Fibroblast of gingiva (primary cell): ENCODE measurements at regions not wholly inside any gene's neighbourhood (a gene's known extent, or its start where the extent isn't known, plus 50 kb on each side); places are given as distances from the start of the nearest gene placed in this dataset.
"Not testable (repeated sequence)": the region's sequence is repeated elsewhere in the genome, so short reads cannot be mapped to it uniquely, and the experiment has no call there.

Experiments
- DNase-seq: peaks from one replicate; pipeline ENCODE4 v3.0.0-alpha.2; 2011; ENCODE audit warnings: low read depth

GRCh38 chr18:54433368-54433767 lies 75.7 kb downstream of the C18orf54 start:
- DNase-seq = no peak

GRCh38 chr18:54433857-54434256 lies 76.2 kb downstream of the C18orf54 start:
- no peak for DNase-seq

- no peak for DNase-seq
Measured at GRCh38 chr18:54434453-54434852, 76.7 kb downstream of the C18orf54 start.

GRCh38 chr18:54436501-54436900 lies 78.8 kb downstream of the C18orf54 start:
- no peak for DNase-seq

GRCh38 chr18:54440292-54440691 lies 82.6 kb downstream of the C18orf54 start:
- DNase-seq = no peak

- DNase-seq = peak; percentile 35
Measured at GRCh38 chr18:54444319-54444914, 86.7 kb downstream of the C18orf54 start.

- DNase-seq = no peak
Measured at GRCh38 chr18:54453996-54454395, 96.3 kb downstream of the C18orf54 start.

- no peak for DNase-seq
Measured at GRCh38 chr18:54465502-54465901, 107.8 kb downstream of the C18orf54 start.

GRCh38 chr18:54466248-54467005 lies 108.7 kb downstream of the C18orf54 start:
- no peak for DNase-seq

GRCh38 chr18:54479365-54479764 lies 111.7 kb upstream of the DYNAP start:
- DNase-seq = no peak

GRCh38 chr18:54480616-54481015 lies 110.4 kb upstream of the DYNAP start:
- no peak for DNase-seq

- not testable (repeated sequence) for DNase-seq
Measured at GRCh38 chr18:54502451-54502850, 88.6 kb upstream of the DYNAP start.

- DNase-seq = no peak
Measured at GRCh38 chr18:54503131-54503894, 87.7 kb upstream of the DYNAP start.

GRCh38 chr18:54506516-54507261 lies 84.4 kb upstream of the DYNAP start:
- DNase-seq = no peak

GRCh38 chr18:54509793-54510192 lies 81.3 kb upstream of the DYNAP start:
- no peak for DNase-seq

- no peak for DNase-seq
Measured at GRCh38 chr18:54515149-54515548, 75.9 kb upstream of the DYNAP start.

- no peak for DNase-seq
Measured at GRCh38 chr18:54517521-54517920, 73.5 kb upstream of the DYNAP start.

- DNase-seq = no peak
Measured at GRCh38 chr18:54521846-54522245, 69.2 kb upstream of the DYNAP start.

- no peak for DNase-seq
Measured at GRCh38 chr18:54528942-54529376, 62.1 kb upstream of the DYNAP start.

GRCh38 chr18:54529444-54529843 lies 61.6 kb upstream of the DYNAP start:
- DNase-seq = no peak

- no peak for DNase-seq
Measured at GRCh38 chr18:54530285-54530684, 60.8 kb upstream of the DYNAP start.

GRCh38 chr18:54531402-54532065 lies 59.5 kb upstream of the DYNAP start:
- DNase-seq = no peak
